ENCODE measurements at regions not wholly inside any gene's neighbourhood (a gene's known extent, or its start where the extent isn't known, plus 50 kb on each side); places are given as distances from the start of the nearest gene placed in this dataset.

GRCh38 chr4:157775971-157776370 lies 396.9 kb downstream of the GASK1B start:
- Mint-ChIP-seq H3K36me3 (ENCODE audit: insufficient read depth) (peaks cover 1% of the 10 kb centered on the region), H3K4me3 (no peak overlapping the region), H3K4me1 (no peaks in the 10 kb centered on the region), H3K27ac (ENCODE audit: low read depth) (no peak overlapping the region), H3K27me3 (no peaks in the 10 kb centered on the region), H3K9me3 (peaks cover 14% of the 10 kb centered on the region)
- ATAC-seq (replicated peaks; ENCODE audit: extremely low read depth, poor library complexity, severe bottlenecking) = no peak
- no peak for DNase-seq (ENCODE audit: low spot score in 2 of 2)

GRCh38 chr4:157772907-157773306 lies 399.9 kb downstream of the GASK1B start:
- Mint-ChIP-seq H3K4me1 (no peaks in the 10 kb centered on the region), H3K27me3 (no peaks in the 10 kb centered on the region), H3K27ac (ENCODE audit: low read depth) (no peak overlapping the region), H3K9me3 (peaks cover 14% of the 10 kb centered on the region), H3K4me3 (no peak overlapping the region), H3K36me3 (ENCODE audit: insufficient read depth) (peaks cover 1% of the 10 kb centered on the region)
- DNase-seq (ENCODE audit: low spot score in 2 of 2) (no peak), ATAC-seq (replicated peaks; ENCODE audit: extremely low read depth, poor library complexity, severe bottlenecking) (no peak)

DNA sequence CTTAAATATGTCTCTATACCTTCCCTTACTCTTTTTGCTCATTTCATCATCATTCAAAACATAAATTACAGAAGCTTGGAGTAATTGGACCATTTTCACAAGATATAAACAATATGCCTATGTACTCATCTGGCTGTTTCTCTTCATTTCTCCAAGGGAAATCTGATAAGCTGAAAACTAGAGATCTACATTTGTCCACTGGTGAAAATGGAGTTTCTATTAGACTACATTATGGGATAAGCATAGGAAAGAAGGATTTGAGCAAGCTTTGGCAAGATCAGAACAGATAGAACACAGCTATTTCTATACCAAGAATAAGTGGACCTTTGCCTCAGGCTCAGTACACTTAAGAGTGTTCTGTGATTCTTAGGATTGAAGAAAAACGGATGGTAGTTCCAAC lies 404.4 kb downstream of the GASK1B start:
- no peak overlapping the region for H3K4me3 Mint-ChIP-seq
- H3K27me3 Mint-ChIP-seq = no peaks in the 10 kb centered on the region
- peaks cover 4% of the 10 kb centered on the region for H3K9me3 Mint-ChIP-seq
- H3K27ac Mint-ChIP-seq (ENCODE audit: low read depth) = no peak overlapping the region
- peaks cover 1% of the 10 kb centered on the region for H3K36me3 Mint-ChIP-seq (ENCODE audit: insufficient read depth)
- DNase-seq (ENCODE audit: low spot score in 2 of 2) (no peak), ATAC-seq (replicated peaks; ENCODE audit: extremely low read depth, poor library complexity, severe bottlenecking) (no peak)
- H3K4me1 Mint-ChIP-seq = no peaks in the 10 kb centered on the region

GRCh38 chr4:157763490-157763889 lies 409.3 kb downstream of the GASK1B start:
- no peak for ATAC-seq (replicated peaks; ENCODE audit: extremely low read depth, poor library complexity, severe bottlenecking)
- peaks cover 11% of the 10 kb centered on the region for H3K9me3 Mint-ChIP-seq
- H3K4me3 Mint-ChIP-seq = no peak overlapping the region
- no peaks in the 10 kb centered on the region for H3K36me3 Mint-ChIP-seq (ENCODE audit: insufficient read depth)
- H3K27ac Mint-ChIP-seq (ENCODE audit: low read depth) = no peak overlapping the region
- DNase-seq (ENCODE audit: low spot score in 2 of 2) = no peak
- H3K27me3 Mint-ChIP-seq = no peaks in the 10 kb centered on the region
- no peaks in the 10 kb centered on the region for H3K4me1 Mint-ChIP-seq

- no peak overlapping the region for H3K27ac Mint-ChIP-seq (ENCODE audit: low read depth)
- H3K27me3 Mint-ChIP-seq = no peaks in the 10 kb centered on the region
- no peak overlapping the region for H3K4me3 Mint-ChIP-seq
- no peak for ATAC-seq (replicated peaks; ENCODE audit: extremely low read depth, poor library complexity, severe bottlenecking)
- no peaks in the 10 kb centered on the region for H3K4me1 Mint-ChIP-seq
- DNase-seq (ENCODE audit: low spot score in 2 of 2) = no peak
- no peaks in the 10 kb centered on the region for H3K36me3 Mint-ChIP-seq (ENCODE audit: insufficient read depth)
- peaks cover 22% of the 10 kb centered on the region for H3K9me3 Mint-ChIP-seq
These were observed 418.4 kb downstream of the GASK1B start for GRCh38 chr4:157754410-157754809.

DNA sequence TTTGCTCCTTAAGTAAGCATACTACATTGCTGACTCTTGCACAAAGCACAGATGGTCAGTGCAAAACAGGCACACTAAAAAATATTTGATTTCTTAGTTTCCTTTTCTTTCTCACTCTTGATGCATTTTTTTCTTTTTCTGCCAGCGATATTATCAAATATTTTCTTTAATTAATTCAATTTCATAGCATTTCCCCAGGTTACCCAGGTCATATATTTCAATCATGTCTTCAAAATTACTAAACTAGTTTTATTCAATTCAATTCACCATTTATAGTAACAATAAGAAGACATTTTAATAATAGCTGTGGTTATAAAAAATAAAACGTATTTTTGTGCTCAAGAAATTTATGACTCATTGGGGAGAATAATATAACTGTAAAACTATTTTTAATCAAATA lies 421.2 kb downstream of the GASK1B start:
- Mint-ChIP-seq H3K36me3 (ENCODE audit: insufficient read depth) (no peaks in the 10 kb centered on the region), H3K4me1 (no peaks in the 10 kb centered on the region), H3K4me3 (no peak overlapping the region), H3K27ac (ENCODE audit: low read depth) (no peak overlapping the region), H3K27me3 (no peaks in the 10 kb centered on the region), H3K9me3 (peaks cover 8% of the 10 kb centered on the region)
- DNase-seq (ENCODE audit: low spot score in 2 of 2) = no peak
- ATAC-seq (replicated peaks; ENCODE audit: extremely low read depth, poor library complexity, severe bottlenecking) = no peak

- H3K36me3 Mint-ChIP-seq (ENCODE audit: insufficient read depth) = no peaks in the 10 kb centered on the region
- H3K27me3 Mint-ChIP-seq = no peaks in the 10 kb centered on the region
- H3K27ac Mint-ChIP-seq (ENCODE audit: low read depth) = no peak overlapping the region
- H3K4me3 Mint-ChIP-seq = no peak overlapping the region
- H3K4me1 Mint-ChIP-seq = no peaks in the 10 kb centered on the region
- no peak for ATAC-seq (replicated peaks; ENCODE audit: extremely low read depth, poor library complexity, severe bottlenecking)
- no peak for DNase-seq (ENCODE audit: low spot score in 2 of 2)
- H3K9me3 Mint-ChIP-seq = peaks cover 4% of the 10 kb centered on the region
These were observed 431.2 kb downstream of the GASK1B start for GRCh38 chr4:157741642-157742041.

DNA sequence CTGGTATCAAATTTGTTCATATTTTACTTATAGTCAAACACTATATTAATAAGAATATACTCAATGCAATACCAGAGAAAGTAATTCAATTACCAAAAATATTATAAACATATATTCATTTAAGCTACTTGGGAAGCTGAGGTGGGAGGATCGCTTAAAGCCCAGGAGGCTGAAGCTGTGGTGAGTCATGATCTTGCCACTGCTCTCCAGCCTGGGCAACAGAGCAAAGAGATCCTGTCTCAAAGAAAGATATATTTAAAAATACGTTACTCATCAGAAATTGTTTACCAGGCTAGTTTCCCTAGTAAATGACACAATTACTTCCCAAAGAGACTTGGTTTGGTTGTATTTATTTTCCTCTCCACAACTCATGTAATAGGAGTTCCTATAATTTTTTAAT lies 433.6 kb downstream of the GASK1B start:
- H3K36me3 Mint-ChIP-seq (ENCODE audit: insufficient read depth) = no peaks in the 10 kb centered on the region
- ATAC-seq (replicated peaks; ENCODE audit: extremely low read depth, poor library complexity, severe bottlenecking) = no peak
- H3K4me3 Mint-ChIP-seq = no peak overlapping the region
- H3K27ac Mint-ChIP-seq (ENCODE audit: low read depth) = no peak overlapping the region
- DNase-seq (ENCODE audit: low spot score in 2 of 2) = no peak
- no peaks in the 10 kb centered on the region for H3K27me3 Mint-ChIP-seq
- H3K4me1 Mint-ChIP-seq = no peaks in the 10 kb centered on the region
- H3K9me3 Mint-ChIP-seq = peaks cover 8% of the 10 kb centered on the region

- Mint-ChIP-seq H3K9me3 (peaks cover 31% of the 10 kb centered on the region), H3K27me3 (no peaks in the 10 kb centered on the region), H3K36me3 (ENCODE audit: insufficient read depth) (no peaks in the 10 kb centered on the region), H3K27ac (ENCODE audit: low read depth) (no peak overlapping the region), H3K4me3 (no peak overlapping the region), H3K4me1 (no peaks in the 10 kb centered on the region)
- DNase-seq (ENCODE audit: low spot score in 2 of 2) (no peak), ATAC-seq (replicated peaks; ENCODE audit: extremely low read depth, poor library complexity, severe bottlenecking) (no peak)
These were observed 444.6 kb downstream of the GASK1B start for GRCh38 chr4:157728215-157728614.

DNA sequence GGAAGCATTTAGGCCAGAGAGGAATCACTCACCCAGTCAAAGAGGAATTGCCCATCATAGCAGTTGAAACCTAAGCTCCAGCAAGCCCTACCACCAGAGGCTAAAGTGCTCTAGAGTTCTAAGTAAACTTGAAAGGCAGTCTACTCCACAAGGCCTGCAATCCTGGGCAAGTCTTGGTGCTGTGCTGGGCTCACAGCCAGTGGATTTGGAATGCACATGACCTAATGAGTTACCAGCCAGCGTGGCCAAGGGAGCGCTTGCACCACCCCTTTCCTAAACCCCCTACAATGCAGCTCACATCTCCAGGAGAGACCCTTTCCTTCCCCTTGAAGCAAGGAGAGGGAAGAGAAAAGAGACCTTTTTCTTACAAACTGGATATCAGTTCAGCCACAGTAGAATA lies 445.7 kb downstream of the GASK1B start:
- H3K27ac Mint-ChIP-seq (ENCODE audit: low read depth) = no peak overlapping the region
- peaks cover 31% of the 10 kb centered on the region for H3K9me3 Mint-ChIP-seq
- no peaks in the 10 kb centered on the region for H3K36me3 Mint-ChIP-seq (ENCODE audit: insufficient read depth)
- no peak overlapping the region for H3K4me3 Mint-ChIP-seq
- H3K27me3 Mint-ChIP-seq = no peaks in the 10 kb centered on the region
- ATAC-seq (replicated peaks; ENCODE audit: extremely low read depth, poor library complexity, severe bottlenecking) = no peak
- no peaks in the 10 kb centered on the region for H3K4me1 Mint-ChIP-seq
- DNase-seq (ENCODE audit: low spot score in 2 of 2) = no peak

GRCh38 chr4:157722146-157722545 lies 450.7 kb downstream of the GASK1B start:
- no peaks in the 10 kb centered on the region for H3K4me1 Mint-ChIP-seq
- H3K27ac Mint-ChIP-seq (ENCODE audit: low read depth) = no peak overlapping the region
- peaks cover 23% of the 10 kb centered on the region for H3K9me3 Mint-ChIP-seq
- H3K27me3 Mint-ChIP-seq = no peaks in the 10 kb centered on the region
- no peaks in the 10 kb centered on the region for H3K36me3 Mint-ChIP-seq (ENCODE audit: insufficient read depth)
- DNase-seq (ENCODE audit: low spot score in 2 of 2) (no peak), ATAC-seq (replicated peaks; ENCODE audit: extremely low read depth, poor library complexity, severe bottlenecking) (no peak)
- no peak overlapping the region for H3K4me3 Mint-ChIP-seq

- Mint-ChIP-seq H3K4me1 (no peaks in the 10 kb centered on the region), H3K36me3 (ENCODE audit: insufficient read depth) (no peaks in the 10 kb centered on the region), H3K27me3 (no peaks in the 10 kb centered on the region), H3K27ac (ENCODE audit: low read depth) (no peak overlapping the region), H3K9me3 (no peaks in the 10 kb centered on the region), H3K4me3 (no peak overlapping the region)
- ATAC-seq (replicated peaks; ENCODE audit: extremely low read depth, poor library complexity, severe bottlenecking) (no peak), DNase-seq (ENCODE audit: low spot score in 2 of 2) (no peak)
These were observed 459.5 kb downstream of the GASK1B start for GRCh38 chr4:157713342-157713741.

GRCh38 chr4:157706155-157706554 lies 466.7 kb downstream of the GASK1B start:
- no peak for DNase-seq (ENCODE audit: low spot score in 2 of 2)
- no peak overlapping the region for H3K4me3 Mint-ChIP-seq
- no peaks in the 10 kb centered on the region for H3K36me3 Mint-ChIP-seq (ENCODE audit: insufficient read depth)
- H3K27me3 Mint-ChIP-seq = no peaks in the 10 kb centered on the region
- H3K9me3 Mint-ChIP-seq = no peaks in the 10 kb centered on the region
- no peak for ATAC-seq (replicated peaks; ENCODE audit: extremely low read depth, poor library complexity, severe bottlenecking)
- H3K27ac Mint-ChIP-seq (ENCODE audit: low read depth) = no peak overlapping the region
- H3K4me1 Mint-ChIP-seq = no peaks in the 10 kb centered on the region

- Mint-ChIP-seq H3K4me3 (no peak overlapping the region), H3K36me3 (ENCODE audit: insufficient read depth) (no peaks in the 10 kb centered on the region), H3K27ac (ENCODE audit: low read depth) (no peak overlapping the region), H3K9me3 (no peaks in the 10 kb centered on the region), H3K27me3 (no peaks in the 10 kb centered on the region), H3K4me1 (no peaks in the 10 kb centered on the region)
- DNase-seq (ENCODE audit: low spot score in 2 of 2) (no peak), ATAC-seq (replicated peaks; ENCODE audit: extremely low read depth, poor library complexity, severe bottlenecking) (no peak)
These were observed 470.0 kb downstream of the GASK1B start for GRCh38 chr4:157702831-157703230.

Measured in central memory CD8-positive, alpha-beta T cell (primary cell).